ENCODE measurements at regions not wholly inside any gene's neighbourhood (a gene's known extent, or its start where the extent isn't known, plus 50 kb on each side); places are given as distances from the start of the nearest gene placed in this dataset.

DNA sequence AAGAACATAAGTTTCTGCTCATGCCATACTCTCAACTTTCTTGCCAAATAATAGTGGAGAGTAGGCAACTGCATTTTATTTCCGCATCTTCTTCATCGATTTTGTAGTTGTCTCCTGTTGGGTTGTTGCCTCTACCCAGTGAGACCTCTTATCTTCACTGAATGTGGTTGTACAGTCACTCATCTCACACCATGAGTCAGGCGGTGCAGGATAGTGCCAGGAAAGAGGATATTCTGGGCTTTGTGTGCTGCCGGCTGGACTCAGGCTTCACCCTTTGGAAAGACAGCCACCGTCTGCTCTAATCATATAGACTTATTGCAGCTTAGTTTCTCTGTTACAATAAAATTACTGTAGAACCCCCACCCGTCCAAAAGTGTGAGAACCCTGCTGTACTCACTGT lies 154.3 kb upstream of the USP24 start:
- H3K4me3 ChIP-seq (ENCODE audit: low read depth, low read length): no peak overlapping the region
- TF ChIP-seq CTCF (IDR thresholded peaks at IDR 0.05; ENCODE audit: borderline replicate concordance, insufficient read depth, low read depth, low read length): no peak

DNA sequence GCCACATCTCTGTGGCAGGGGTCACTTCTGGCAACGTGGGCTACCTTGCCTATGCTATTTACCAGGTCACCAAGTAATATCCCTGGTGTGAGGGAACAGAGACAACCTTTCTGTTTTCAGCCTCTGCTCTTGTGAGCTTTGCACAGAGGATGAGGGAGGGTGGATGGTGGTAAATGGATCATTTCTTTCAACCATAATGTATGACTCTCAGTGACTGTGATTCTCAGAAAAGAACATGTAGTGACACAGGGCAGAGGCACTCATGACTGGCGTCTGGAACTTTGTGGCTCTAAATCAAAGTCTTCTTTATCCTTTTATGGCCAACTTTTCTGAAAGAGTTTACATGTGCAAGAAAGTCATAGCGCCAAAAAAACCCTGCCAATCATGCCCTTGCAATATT lies 153.5 kb upstream of the USP24 start:
- TF ChIP-seq CTCF (IDR thresholded peaks at IDR 0.05; ENCODE audit: borderline replicate concordance, insufficient read depth, low read depth, low read length): no peak

DNA sequence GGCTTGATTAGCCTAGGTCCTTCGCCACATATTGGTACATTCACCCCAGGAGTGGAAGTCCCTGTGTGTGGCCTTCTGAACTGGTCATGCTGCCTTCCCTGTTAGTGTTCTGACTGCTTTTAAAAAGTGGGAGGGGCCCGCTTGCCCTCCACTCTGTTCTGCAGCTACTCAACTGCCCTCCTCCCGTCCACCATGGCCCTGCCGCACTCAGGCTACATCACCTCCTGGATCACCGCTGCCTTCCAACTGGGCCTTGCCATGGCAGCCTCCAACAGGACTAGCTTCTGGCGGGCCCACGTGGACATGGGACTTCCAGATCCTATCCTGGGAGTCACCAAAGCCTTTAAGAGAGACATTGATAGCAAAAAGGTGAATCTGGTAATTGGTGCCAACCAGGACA lies 152.1 kb upstream of the USP24 start:
- H3K4me3 ChIP-seq (ENCODE audit: low read depth, low read length): no peak overlapping the region
- no peak for TF ChIP-seq CTCF (IDR thresholded peaks at IDR 0.05; ENCODE audit: borderline replicate concordance, insufficient read depth, low read depth, low read length)

More for the DNA sequence above, 153.5 kb upstream of the USP24 start:
- no peak overlapping the region for H3K4me3 ChIP-seq (ENCODE audit: low read depth, low read length)

GRCh38 chr1:55364216-55364615 lies 149.1 kb upstream of the USP24 start:
- TF ChIP-seq CTCF (IDR thresholded peaks at IDR 0.05; ENCODE audit: borderline replicate concordance, insufficient read depth, low read depth, low read length): no peak
- H3K4me3 ChIP-seq (ENCODE audit: low read depth, low read length): no peak overlapping the region

DNA sequence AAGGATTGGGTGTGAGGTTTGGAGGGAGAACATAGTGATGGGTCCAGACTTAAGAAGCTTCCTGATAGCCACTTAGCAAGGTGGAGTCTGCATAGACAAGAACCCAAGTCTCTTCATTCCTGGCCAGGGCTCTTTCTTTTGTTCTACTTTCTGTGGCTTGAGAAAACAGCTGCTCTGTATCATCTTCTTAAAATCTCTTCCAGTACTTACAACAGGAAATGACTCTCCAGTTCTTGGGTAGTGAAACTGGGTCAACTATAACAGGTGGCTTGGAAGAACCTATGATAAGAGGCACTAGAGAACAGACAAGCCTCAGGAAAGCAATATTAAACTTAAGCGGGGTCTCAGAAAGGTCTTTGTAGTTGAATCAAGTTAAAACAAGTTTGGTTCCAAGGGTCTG lies 148.1 kb upstream of the USP24 start:
- no peak for TF ChIP-seq CTCF (IDR thresholded peaks at IDR 0.05; ENCODE audit: borderline replicate concordance, insufficient read depth, low read depth, low read length)
- no peak overlapping the region for H3K4me3 ChIP-seq (ENCODE audit: low read depth, low read length)

DNA sequence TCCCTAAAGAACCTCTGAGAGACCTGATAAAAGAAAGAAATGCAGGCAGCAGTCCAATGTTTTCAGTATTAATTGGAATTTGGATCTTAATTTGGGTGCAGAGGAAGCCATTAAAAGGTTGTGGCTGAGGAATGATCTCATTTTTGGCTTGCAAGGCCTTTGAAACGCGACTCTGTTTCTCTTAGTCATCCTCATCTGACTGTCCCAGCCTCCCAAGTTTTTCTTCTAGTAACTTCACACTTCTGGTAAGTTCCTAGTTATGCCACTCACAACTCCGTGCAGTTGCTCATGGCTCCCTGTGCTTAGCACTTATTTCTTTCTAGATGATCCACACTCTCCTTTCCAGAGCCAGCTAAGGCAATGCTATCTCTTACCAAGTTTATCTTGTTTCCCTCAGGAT lies 147.4 kb upstream of the USP24 start:
- no peak overlapping the region for H3K4me3 ChIP-seq (ENCODE audit: low read depth, low read length)
- TF ChIP-seq CTCF (IDR thresholded peaks at IDR 0.05; ENCODE audit: borderline replicate concordance, insufficient read depth, low read depth, low read length): no peak

- H3K4me3 ChIP-seq (ENCODE audit: low read depth, low read length): no peak overlapping the region
- no peak for TF ChIP-seq CTCF (IDR thresholded peaks at IDR 0.05; ENCODE audit: borderline replicate concordance, insufficient read depth, low read depth, low read length)
These were observed 144.4 kb upstream of the USP24 start for GRCh38 chr1:55359611-55360010.

All from GM12875 (cell line).